DND-41 (cell line): ENCODE measurements at regions not wholly inside any gene's neighbourhood (a gene's known extent, or its start where the extent isn't known, plus 50 kb on each side); places are given as distances from the start of the nearest gene placed in this dataset.

ENCODE experiments used
- ATAC-seq: fragments of 200-7000 bp; cut with Tn5 transposase; 3 replicates; pipeline ENCODE4 v1.9.1; 2021; ENCODE audit warnings: low read depth; ENCODE audit not compliant: insufficient read depth
- DNase-seq: peaks from one replicate; pipeline ENCODE4 v3.0.0-alpha.2; 2020
- H2AFZ ChIP-seq: 2 replicates; pipeline ENCODE4 v1.6.0; 2012; ENCODE audit warnings: low read depth, low read length
- H3K27ac ChIP-seq: 2 replicates; pipeline ENCODE4 v1.5.1; 2012; ENCODE audit warnings: low read length, inconsistent platforms
- H3K27me3 ChIP-seq: fragments of 200-600 bp; sonication (generic); 2 replicates; pipeline ENCODE4 v1.6.0; 2012; ENCODE audit warnings: low read length, mild to moderate bottlenecking, inconsistent platforms; ENCODE audit not compliant: insufficient read depth, poor library complexity
- H3K36me3 ChIP-seq: 2 replicates; pipeline ENCODE4 v1.5.1; 2012; ENCODE audit warnings: low read length, inconsistent platforms; ENCODE audit not compliant: insufficient read depth
- H3K4me1 ChIP-seq: 2 replicates; pipeline ENCODE4 v1.5.1; 2012; ENCODE audit warnings: mild to moderate bottlenecking, low read length; ENCODE audit not compliant: insufficient read depth
- H3K4me2 ChIP-seq: 2 replicates; pipeline ENCODE4 v1.6.0; 2012; ENCODE audit warnings: mild to moderate bottlenecking, moderate library complexity, low read length, inconsistent platforms; ENCODE audit not compliant: insufficient read depth
- H3K4me3 ChIP-seq, 2 experiments: fragments of 200-600 bp in 1 of 2; shearing (Covaris generic) in 1 of 2; 2 replicates each; pipeline ENCODE4 v1.5.1; 2012 to 2016; ENCODE audit warnings: inconsistent platforms in 2 of 2, low read length in 2 of 2, mild to moderate bottlenecking in 2 of 2, low read depth in 1 of 2, moderate library complexity in 1 of 2
- H3K79me2 ChIP-seq: 2 replicates; pipeline ENCODE4 v1.6.0; 2012; ENCODE audit warnings: low read length, inconsistent platforms; ENCODE audit not compliant: insufficient read depth
- H3K9ac ChIP-seq: 2 replicates; pipeline ENCODE4 v1.6.0; 2012; ENCODE audit warnings: low read depth, mild to moderate bottlenecking, inconsistent platforms, low read length, moderate library complexity
- H3K9me3 ChIP-seq: 2 replicates; pipeline ENCODE4 v1.5.1; 2012; ENCODE audit warnings: low read length, moderate library complexity, mild to moderate bottlenecking, inconsistent platforms; ENCODE audit not compliant: insufficient read depth, severe bottlenecking
- H4K20me1 ChIP-seq: 2 replicates; pipeline ENCODE4 v1.6.0; 2012; ENCODE audit warnings: low read length; ENCODE audit not compliant: insufficient read depth
- CTCF ChIP-seq: IDR thresholded peaks from 2 replicates; pipeline ENCODE4 v1.5.1; 2012; ENCODE audit warnings: borderline replicate concordance, low read length, moderate library complexity, mild to moderate bottlenecking; ENCODE audit not compliant: poor library complexity, severe bottlenecking; ENCODE audit errors: extremely low read depth
- EZH2 ChIP-seq: IDR thresholded peaks from 3 replicates; pipeline ENCODE4 v1.6.1; 2012; ENCODE audit warnings: borderline replicate concordance, low read depth, mild to moderate bottlenecking, moderate library complexity, low read length, inconsistent platforms; ENCODE audit not compliant: severe bottlenecking

- no peaks in the 10 kb centered on the region for H3K36me3 ChIP-seq
- no peaks in the 10 kb centered on the region for H3K4me1 ChIP-seq
- H3K27ac ChIP-seq, result no peak overlapping the region
- H3K9me3 ChIP-seq, result no peaks in the 10 kb centered on the region
- no peaks in the 10 kb centered on the region for H4K20me1 ChIP-seq
- H2AFZ ChIP-seq, result no peak overlapping the region
- no peaks in the 10 kb centered on the region for H3K79me2 ChIP-seq
- no peaks in the 10 kb centered on the region for H3K27me3 ChIP-seq
- no peak for ATAC-seq
- TF ChIP-seq CTCF (no peak), EZH2 (no peak)
- H3K4me2 ChIP-seq, result no peak overlapping the region
- no peak for DNase-seq
- no peak overlapping the region for H3K9ac ChIP-seq
- no peak overlapping the region for H3K4me3 ChIP-seq
Measured at GRCh38 chr3:74173090-74173489, 441.4 kb downstream of the CNTN3 start.

GRCh38 chr3:74167926-74168325 is 446.5 kb downstream of the CNTN3 start:
- Histone ChIP-seq H2AFZ (no peak overlapping the region), H3K79me2 (no peaks in the 10 kb centered on the region), H3K9me3 (no peaks in the 10 kb centered on the region), H4K20me1 (no peaks in the 10 kb centered on the region), H3K4me2 (no peak overlapping the region), H3K4me1 (no peaks in the 10 kb centered on the region), H3K36me3 (no peaks in the 10 kb centered on the region), H3K4me3 (no peak overlapping the region), H3K27ac (no peak overlapping the region), H3K9ac (no peak overlapping the region), H3K27me3 (no peaks in the 10 kb centered on the region)
- DNase-seq (no peak), ATAC-seq (no peak)
- no peak for TF ChIP-seq EZH2
- TF ChIP-seq CTCF, result no peak

- Histone ChIP-seq H3K36me3 (no peaks in the 10 kb centered on the region), H3K9ac (no peak overlapping the region), H3K4me3 (no peak overlapping the region), H2AFZ (no peak overlapping the region), H3K27me3 (no peaks in the 10 kb centered on the region), H3K4me2 (no peak overlapping the region), H3K4me1 (no peaks in the 10 kb centered on the region), H3K9me3 (no peaks in the 10 kb centered on the region), H4K20me1 (no peaks in the 10 kb centered on the region), H3K27ac (no peak overlapping the region), H3K79me2 (no peaks in the 10 kb centered on the region)
- DNase-seq (no peak), ATAC-seq (no peak)
- TF ChIP-seq EZH2, result no peak
- no peak for TF ChIP-seq CTCF
Measured at GRCh38 chr3:74165211-74165610, 449.2 kb downstream of the CNTN3 start.

GRCh38 chr3:74149466-74149865 is 465.0 kb downstream of the CNTN3 start:
- Histone ChIP-seq H3K4me1 (no peaks in the 10 kb centered on the region), H3K4me3 (no peak overlapping the region), H3K9me3 (no peaks in the 10 kb centered on the region), H2AFZ (no peak overlapping the region), H3K4me2 (no peak overlapping the region), H3K79me2 (no peaks in the 10 kb centered on the region), H3K27me3 (no peaks in the 10 kb centered on the region), H3K27ac (no peak overlapping the region), H3K36me3 (no peaks in the 10 kb centered on the region), H4K20me1 (no peaks in the 10 kb centered on the region), H3K9ac (no peak overlapping the region)
- ATAC-seq (no peak), DNase-seq (no peak)
- TF ChIP-seq CTCF (no peak), EZH2 (no peak)
